D721Med (cell line): ENCODE measurements at regions not wholly inside any gene's neighbourhood (a gene's known extent, or its start where the extent isn't known, plus 50 kb on each side); places are given as distances from the start of the nearest gene placed in this dataset.
"Not testable (repeated sequence)": the region's sequence is repeated elsewhere in the genome, so short reads cannot be mapped to it uniquely, and the experiment has no call there.

Source experiments
- DNase-seq: peaks from one replicate; pipeline ENCODE4 v3.0.0; 2011; ENCODE audit warnings: low spot score; ENCODE audit not compliant: insufficient read length
- FAIRE-seq: peaks from 2 replicates; lab custom pipeline; 2011; peaks lifted over from hg19 to GRCh38; lab: Jason Lieb, UNC
- CTCF ChIP-seq: IDR thresholded peaks from 2 replicates; pipeline ENCODE4 v1.5.1; 2012; ENCODE audit warnings: mild to moderate bottlenecking, control low read depth; ENCODE audit not compliant: insufficient read depth; ENCODE audit errors: missing control alignments

DNA sequence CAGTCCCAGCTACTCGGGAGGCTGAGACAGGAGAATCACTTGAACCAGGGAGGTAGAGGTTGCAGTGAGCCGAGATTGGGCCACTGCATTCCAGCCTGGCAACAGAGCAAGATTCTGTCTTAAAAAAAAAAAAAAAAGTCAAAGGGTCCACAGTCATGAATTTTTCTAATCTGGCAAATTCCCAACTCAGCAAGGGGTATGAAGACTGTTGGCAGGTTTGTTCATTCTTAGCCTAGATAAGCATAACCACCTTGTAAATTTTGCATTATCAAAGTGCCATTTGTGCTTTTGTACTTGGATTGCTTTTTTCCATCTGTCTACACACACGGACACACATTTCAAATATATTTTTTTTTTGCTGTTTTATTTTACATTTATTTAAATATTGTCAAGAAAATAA, 299.8 kb upstream of the NUDT12 start:
- no peak for DNase-seq
- no peak for TF ChIP-seq CTCF
- no peak for FAIRE-seq

GRCh38 chr5:103860327-103860726, 297.7 kb upstream of the NUDT12 start:
- no peak for TF ChIP-seq CTCF
- no peak for FAIRE-seq
- no peak for DNase-seq

GRCh38 chr5:103858367-103858766, 295.8 kb upstream of the NUDT12 start:
- not testable (repeated sequence) for FAIRE-seq, DNase-seq

DNA sequence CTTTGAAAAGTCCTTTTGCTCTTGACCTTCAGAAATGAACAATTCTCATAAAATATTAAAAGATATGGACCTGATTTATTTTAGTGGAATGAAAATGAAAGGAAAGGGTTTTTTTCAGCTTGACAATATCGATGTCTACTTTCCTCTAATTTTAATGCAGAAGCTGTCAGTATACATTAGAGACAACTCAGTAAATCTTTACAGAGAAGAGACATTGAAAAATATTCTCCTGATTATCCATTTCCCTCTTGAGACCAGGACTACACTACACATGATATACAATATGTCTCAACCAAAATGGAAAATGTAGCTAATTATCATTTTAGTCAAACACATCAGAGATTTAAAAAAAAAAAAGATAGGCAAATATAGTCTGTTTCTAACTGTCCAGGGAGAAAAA, 288.5 kb upstream of the NUDT12 start:
- FAIRE-seq (no peak), DNase-seq (no peak)
- TF ChIP-seq CTCF, result no peak

DNA sequence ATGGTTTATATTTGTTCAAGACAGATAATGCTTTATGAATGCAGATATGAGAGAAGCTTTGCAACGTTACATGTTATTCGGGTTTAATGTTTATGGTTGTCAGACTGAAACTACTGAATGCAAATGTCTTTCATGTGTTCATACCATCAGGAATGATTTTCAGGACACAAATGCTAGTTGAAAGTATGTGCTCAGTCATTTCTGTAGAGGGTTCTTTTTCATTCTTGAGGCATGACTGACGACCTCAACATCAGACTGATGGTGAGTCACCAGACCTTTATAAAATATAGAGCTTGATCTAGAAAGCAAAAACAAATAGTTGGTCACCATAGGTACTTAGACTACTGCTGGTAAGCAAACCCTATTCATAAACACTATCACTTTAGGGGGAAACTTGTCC, 287.3 kb upstream of the NUDT12 start:
- no peak for TF ChIP-seq CTCF
- DNase-seq, result no peak
- FAIRE-seq, result no peak

DNA sequence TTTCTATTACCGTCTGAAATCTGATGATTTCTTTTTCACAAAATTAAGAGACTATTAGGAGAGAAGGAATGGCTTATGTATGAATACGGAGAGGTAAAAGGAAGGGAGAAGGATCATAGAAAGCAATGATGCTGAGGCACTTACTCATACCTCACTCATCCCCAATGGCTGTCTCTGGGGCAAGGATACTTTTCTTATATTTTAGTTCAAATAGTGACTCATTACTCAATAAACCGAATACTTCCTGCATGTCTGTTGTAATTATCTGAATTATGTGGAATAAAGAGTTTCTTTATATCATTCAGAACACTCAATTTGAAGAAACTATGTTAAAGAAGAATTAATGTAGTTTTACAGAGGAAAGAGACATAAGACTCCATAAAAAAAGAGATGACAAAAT, 284.5 kb upstream of the NUDT12 start:
- no peak for TF ChIP-seq CTCF
- DNase-seq (no peak), FAIRE-seq (no peak)

- no peak for TF ChIP-seq CTCF
- FAIRE-seq (no peak), DNase-seq (no peak)
Measured at GRCh38 chr5:103842936-103843335, 280.3 kb upstream of the NUDT12 start.

DNA sequence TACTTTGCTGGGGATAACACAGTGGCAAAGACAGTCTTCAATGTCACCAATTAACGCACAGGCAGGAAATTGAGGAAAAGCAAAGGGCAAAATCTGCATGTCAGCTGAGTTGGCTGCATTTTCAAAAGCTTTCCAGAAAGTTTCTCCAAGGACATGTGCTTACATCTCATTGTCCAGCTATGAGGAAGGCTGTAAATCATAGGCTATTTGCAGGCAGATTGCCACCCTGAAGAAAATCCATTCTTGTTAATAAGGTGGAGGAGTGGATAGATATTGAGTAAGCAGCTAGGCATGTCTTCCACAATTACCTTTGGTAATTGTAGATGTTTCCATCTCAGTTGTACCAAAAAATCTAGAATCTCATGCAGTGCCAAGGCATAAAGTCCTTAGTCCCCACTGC, 278.0 kb upstream of the NUDT12 start:
- no peak for TF ChIP-seq CTCF
- FAIRE-seq (no peak), DNase-seq (no peak)
